Panc1 (cell line): ENCODE measurements at regions not wholly inside any gene's neighbourhood (a gene's known extent, or its start where the extent isn't known, plus 50 kb on each side); places are given as distances from the start of the nearest gene placed in this dataset.

Experiments used
- ATAC-seq: fragments of 200-7000 bp; cut with Tn5 transposase; 2 replicates; pipeline ENCODE4 v1.9.1; 2020; ENCODE audit warnings: mild to moderate bottlenecking, moderate library complexity
- BruUV-seq: library from RNA; stranded (reverse); fragments of 400-500 nt; replicated peaks from 2 replicates; lab custom pipeline; 2021; lab: Mats Ljungman, UMichigan
- CTCF ChIA-PET: fragments of 300-600 bp; sonication (Branson Sonifier 250); formaldehyde crosslinking; loops from one replicate; lab custom pipeline; 2022; ENCODE audit warnings: antibody characterized with exemption; lab: Charles Lee
- POLR2A ChIA-PET: fragments of 300-600 bp; sonication (Branson Sonifier 250); formaldehyde crosslinking; loops from one replicate; lab custom pipeline; 2022; ENCODE audit warnings: antibody characterized with exemption; lab: Charles Lee
- DNase-seq: peaks from one replicate; pipeline ENCODE4 v3.0.0-alpha.2; 2010; ENCODE audit warnings: low read depth, low spot score
- H3K27ac ChIP-seq: 2 replicates; pipeline ENCODE4 v1.5.1; 2011; ENCODE audit warnings: mild to moderate bottlenecking, low read length, inconsistent platforms
- H3K27me3 ChIP-seq: fragments of 200-500 bp; sonication (Bioruptor generic); 2 replicates; pipeline ENCODE4 v1.6.0; 2014; ENCODE audit warnings: low read length, inconsistent platforms; ENCODE audit not compliant: control insufficient read depth, insufficient read depth
- H3K36me3 ChIP-seq: fragments of 200-500 bp; sonication (Bioruptor generic); 2 replicates; pipeline ENCODE4 v1.5.1; 2014; ENCODE audit warnings: inconsistent platforms, mild to moderate bottlenecking, low read length, moderate library complexity; ENCODE audit not compliant: control insufficient read depth, insufficient read depth
- H3K4me1 ChIP-seq: 2 replicates; pipeline ENCODE4 v1.5.1; 2011; ENCODE audit warnings: inconsistent platforms, mild to moderate bottlenecking, low read length, moderate library complexity; ENCODE audit not compliant: control insufficient read depth, insufficient read depth
- H3K4me3 ChIP-seq, 2 experiments: 2 replicates each; pipeline ENCODE4 v1.5.1; 2011 to 2012; ENCODE audit warnings: low read depth in 2 of 2, low read length in 2 of 2, mild to moderate bottlenecking in 2 of 2, inconsistent platforms in 1 of 2, moderate library complexity in 1 of 2
- H3K9me3 ChIP-seq: fragments of 200-500 bp; sonication (Bioruptor generic); 2 replicates; pipeline ENCODE4 v1.5.1; 2014; ENCODE audit warnings: low read depth, mild to moderate bottlenecking, inconsistent platforms, low read length, moderate library complexity; ENCODE audit not compliant: control insufficient read depth, insufficient read depth
- POLR2AphosphoS5 ChIP-seq: IDR thresholded peaks from 2 replicates; pipeline ENCODE4 v1.6.1; 2012; ENCODE audit warnings: mild to moderate bottlenecking, low read depth, low read length, moderate library complexity
- SIN3A ChIP-seq: IDR thresholded peaks from 2 replicates; pipeline ENCODE4 v1.6.1; 2012; ENCODE audit warnings: low read depth, mild to moderate bottlenecking, low read length, moderate library complexity, borderline replicate concordance; ENCODE audit not compliant: insufficient read depth
- TCF7L2 ChIP-seq: IDR thresholded peaks from 2 replicates; pipeline ENCODE4 v1.6.1; 2011; ENCODE audit warnings: mild to moderate bottlenecking, low read depth, low read length, inconsistent platforms
- in situ Hi-C: cut with HindIII; loops from 2 replicates; pipeline ENCODE4 v1.10.0; 2016; ENCODE audit warnings: low sequenced_read_pairs, low pct_unique_long_range_greater_than_20kb
- intact Hi-C: fragments of 100-400 bp; cut with micrococcal nuclease; formaldehyde crosslinking; loops from one replicate; pipeline ENCODE4 v1.10.0; 2022; ENCODE audit not compliant: unreplicated experiment
- TF ChIP-seq, protein P1 (sequence below): fragments of 450-650 bp; IDR thresholded peaks from 2 replicates; pipeline ENCODE4 v1.5.1; 2017; ENCODE audit warnings: mild to moderate bottlenecking
- TF ChIP-seq, protein P2 (sequence below), 2 experiments: IDR thresholded peaks; 2 replicates each; pipeline ENCODE4 v1.6.1; 2011 to 2012; ENCODE audit warnings: low read depth in 2 of 2, control low read depth in 1 of 2, low read length in 1 of 2, mild to moderate bottlenecking in 1 of 2, moderate library complexity in 1 of 2; ENCODE audit not compliant: insufficient read depth in 1 of 2

DNA sequence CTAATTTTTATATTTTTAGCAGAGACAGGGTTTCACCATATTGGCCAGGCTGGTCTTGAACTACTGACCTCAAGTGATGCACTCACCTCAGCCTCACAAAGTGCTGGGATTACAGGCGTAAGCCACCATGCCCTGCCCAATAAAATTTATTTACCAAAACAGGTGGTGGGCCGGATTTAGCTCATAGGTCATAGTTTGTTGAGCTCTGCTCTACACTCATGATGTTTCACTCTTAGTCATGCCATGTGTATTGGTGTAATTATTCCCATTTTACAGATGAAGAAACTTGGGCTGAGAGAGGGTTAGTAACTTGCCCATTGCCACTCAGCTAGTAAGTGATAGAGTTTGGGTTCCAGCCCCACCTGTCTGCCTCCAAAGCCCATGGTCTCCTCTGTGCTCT lies 93.1 kb upstream of the WWC1 start:
- in situ Hi-C loops: no loop called here

DNA sequence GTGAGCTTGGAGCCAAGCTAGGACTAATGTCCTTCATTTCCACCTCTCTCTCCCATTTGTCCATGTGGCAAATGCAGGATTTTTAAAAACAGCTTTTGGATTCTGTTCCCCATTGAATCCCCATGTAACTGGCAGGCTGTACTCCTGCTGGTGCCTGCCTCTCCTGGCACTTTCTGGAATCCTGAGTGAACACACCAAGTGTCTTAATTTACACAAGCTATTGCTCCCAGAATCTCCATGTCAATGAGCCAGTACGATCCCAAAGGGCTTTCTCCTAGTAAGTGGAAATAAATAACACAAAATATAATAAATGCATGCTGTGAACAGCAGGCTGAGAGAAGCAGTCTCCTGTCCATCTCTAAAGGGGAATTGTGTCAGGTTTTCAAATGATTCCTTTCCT lies 88.4 kb upstream of the WWC1 start:
- no peaks in the 10 kb centered on the region for H3K4me1 ChIP-seq
- H3K4me3 ChIP-seq: no peak overlapping the region
- ATAC-seq: no peak
- peaks cover 5% of the 10 kb centered on the region for H3K27me3 ChIP-seq
- no peak overlapping the region for H3K27ac ChIP-seq
- H3K9me3 ChIP-seq: no peaks in the 10 kb centered on the region
- no peaks in the 10 kb centered on the region for H3K36me3 ChIP-seq
- DNase-seq: no peak
- BruUV-seq: no TSS peak
- intact Hi-C loops (no loop called here), in situ Hi-C loops (no loop called here)
- TF ChIP-seq SIN3A: no peak
- TF ChIP-seq TCF7L2: no peak
- TF ChIP-seq, protein P1, sequence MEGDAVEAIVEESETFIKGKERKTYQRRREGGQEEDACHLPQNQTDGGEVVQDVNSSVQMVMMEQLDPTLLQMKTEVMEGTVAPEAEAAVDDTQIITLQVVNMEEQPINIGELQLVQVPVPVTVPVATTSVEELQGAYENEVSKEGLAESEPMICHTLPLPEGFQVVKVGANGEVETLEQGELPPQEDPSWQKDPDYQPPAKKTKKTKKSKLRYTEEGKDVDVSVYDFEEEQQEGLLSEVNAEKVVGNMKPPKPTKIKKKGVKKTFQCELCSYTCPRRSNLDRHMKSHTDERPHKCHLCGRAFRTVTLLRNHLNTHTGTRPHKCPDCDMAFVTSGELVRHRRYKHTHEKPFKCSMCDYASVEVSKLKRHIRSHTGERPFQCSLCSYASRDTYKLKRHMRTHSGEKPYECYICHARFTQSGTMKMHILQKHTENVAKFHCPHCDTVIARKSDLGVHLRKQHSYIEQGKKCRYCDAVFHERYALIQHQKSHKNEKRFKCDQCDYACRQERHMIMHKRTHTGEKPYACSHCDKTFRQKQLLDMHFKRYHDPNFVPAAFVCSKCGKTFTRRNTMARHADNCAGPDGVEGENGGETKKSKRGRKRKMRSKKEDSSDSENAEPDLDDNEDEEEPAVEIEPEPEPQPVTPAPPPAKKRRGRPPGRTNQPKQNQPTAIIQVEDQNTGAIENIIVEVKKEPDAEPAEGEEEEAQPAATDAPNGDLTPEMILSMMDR: no peak
- TF ChIP-seq POLR2AphosphoS5: no peak
- TF ChIP-seq, protein P2, sequence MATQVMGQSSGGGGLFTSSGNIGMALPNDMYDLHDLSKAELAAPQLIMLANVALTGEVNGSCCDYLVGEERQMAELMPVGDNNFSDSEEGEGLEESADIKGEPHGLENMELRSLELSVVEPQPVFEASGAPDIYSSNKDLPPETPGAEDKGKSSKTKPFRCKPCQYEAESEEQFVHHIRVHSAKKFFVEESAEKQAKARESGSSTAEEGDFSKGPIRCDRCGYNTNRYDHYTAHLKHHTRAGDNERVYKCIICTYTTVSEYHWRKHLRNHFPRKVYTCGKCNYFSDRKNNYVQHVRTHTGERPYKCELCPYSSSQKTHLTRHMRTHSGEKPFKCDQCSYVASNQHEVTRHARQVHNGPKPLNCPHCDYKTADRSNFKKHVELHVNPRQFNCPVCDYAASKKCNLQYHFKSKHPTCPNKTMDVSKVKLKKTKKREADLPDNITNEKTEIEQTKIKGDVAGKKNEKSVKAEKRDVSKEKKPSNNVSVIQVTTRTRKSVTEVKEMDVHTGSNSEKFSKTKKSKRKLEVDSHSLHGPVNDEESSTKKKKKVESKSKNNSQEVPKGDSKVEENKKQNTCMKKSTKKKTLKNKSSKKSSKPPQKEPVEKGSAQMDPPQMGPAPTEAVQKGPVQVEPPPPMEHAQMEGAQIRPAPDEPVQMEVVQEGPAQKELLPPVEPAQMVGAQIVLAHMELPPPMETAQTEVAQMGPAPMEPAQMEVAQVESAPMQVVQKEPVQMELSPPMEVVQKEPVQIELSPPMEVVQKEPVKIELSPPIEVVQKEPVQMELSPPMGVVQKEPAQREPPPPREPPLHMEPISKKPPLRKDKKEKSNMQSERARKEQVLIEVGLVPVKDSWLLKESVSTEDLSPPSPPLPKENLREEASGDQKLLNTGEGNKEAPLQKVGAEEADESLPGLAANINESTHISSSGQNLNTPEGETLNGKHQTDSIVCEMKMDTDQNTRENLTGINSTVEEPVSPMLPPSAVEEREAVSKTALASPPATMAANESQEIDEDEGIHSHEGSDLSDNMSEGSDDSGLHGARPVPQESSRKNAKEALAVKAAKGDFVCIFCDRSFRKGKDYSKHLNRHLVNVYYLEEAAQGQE (IDR thresholded peaks at IDR 0.05; ENCODE audit: insufficient read depth in 1 of 2, low read depth in 2 of 2, low read length in 1 of 2): no peak
- ChIA-PET CTCF (no interaction called here), POLR2A (no interaction called here)

More for the DNA sequence above, 93.1 kb upstream of the WWC1 start:
- no TSS peak for BruUV-seq
- Histone ChIP-seq H3K9me3 (no peaks in the 10 kb centered on the region), H3K4me3 (no peak overlapping the region), H3K36me3 (no peaks in the 10 kb centered on the region), H3K4me1 (no peaks in the 10 kb centered on the region), H3K27ac (no peak overlapping the region), H3K27me3 (peaks cover 16% of the 10 kb centered on the region)
- TF ChIP-seq TCF7L2 (no peak), SIN3A (no peak), POLR2AphosphoS5 (no peak)
- TF ChIP-seq, protein P1: no peak
- TF ChIP-seq, protein P2 (IDR thresholded peaks at IDR 0.05; ENCODE audit: insufficient read depth in 1 of 2, low read depth in 2 of 2, low read length in 1 of 2): no peak
- ChIA-PET POLR2A (no interaction called here), CTCF (no interaction called here)
- ATAC-seq: no peak
- intact Hi-C loops: no loop called here
- no peak for DNase-seq
